ENCODE measurements at regions not wholly inside any gene's neighbourhood (a gene's known extent, or its start where the extent isn't known, plus 50 kb on each side); places are given as distances from the start of the nearest gene placed in this dataset.

GRCh38 chr3:28155631-28156030, 85.8 kb upstream of the CMC1 start:
- TF ChIP-seq, protein P1, sequence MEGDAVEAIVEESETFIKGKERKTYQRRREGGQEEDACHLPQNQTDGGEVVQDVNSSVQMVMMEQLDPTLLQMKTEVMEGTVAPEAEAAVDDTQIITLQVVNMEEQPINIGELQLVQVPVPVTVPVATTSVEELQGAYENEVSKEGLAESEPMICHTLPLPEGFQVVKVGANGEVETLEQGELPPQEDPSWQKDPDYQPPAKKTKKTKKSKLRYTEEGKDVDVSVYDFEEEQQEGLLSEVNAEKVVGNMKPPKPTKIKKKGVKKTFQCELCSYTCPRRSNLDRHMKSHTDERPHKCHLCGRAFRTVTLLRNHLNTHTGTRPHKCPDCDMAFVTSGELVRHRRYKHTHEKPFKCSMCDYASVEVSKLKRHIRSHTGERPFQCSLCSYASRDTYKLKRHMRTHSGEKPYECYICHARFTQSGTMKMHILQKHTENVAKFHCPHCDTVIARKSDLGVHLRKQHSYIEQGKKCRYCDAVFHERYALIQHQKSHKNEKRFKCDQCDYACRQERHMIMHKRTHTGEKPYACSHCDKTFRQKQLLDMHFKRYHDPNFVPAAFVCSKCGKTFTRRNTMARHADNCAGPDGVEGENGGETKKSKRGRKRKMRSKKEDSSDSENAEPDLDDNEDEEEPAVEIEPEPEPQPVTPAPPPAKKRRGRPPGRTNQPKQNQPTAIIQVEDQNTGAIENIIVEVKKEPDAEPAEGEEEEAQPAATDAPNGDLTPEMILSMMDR (IDR thresholded peaks at IDR 0.05; ENCODE audit: borderline replicate concordance, extremely low read depth, low read length, poor library complexity, severe bottlenecking) = no peak
- no peak for TF ChIP-seq EZH2 (IDR thresholded peaks at IDR 0.05; ENCODE audit: borderline replicate concordance, low read depth, low read length, severe bottlenecking)

Data from DND-41 (cell line).